Transverse colon (tissue), 3 donors: ENCODE measurements at regions not wholly inside any gene's neighbourhood (a gene's known extent, or its start where the extent isn't known, plus 50 kb on each side); places are given as distances from the start of the nearest gene placed in this dataset.

Experiments used
- CTCF ChIP-seq, 5 experiments: fragments of 200-600 bp in 3 of 5; fragments of 450-650 bp in 2 of 5; sonication (generic) in 3 of 5; IDR thresholded peaks; 1 replicate in 2 of 5; 2 replicates in 3 of 5; pipeline ENCODE4 v1.5.1; 2016 to 2017; ENCODE audit warnings: antibody characterized with exemption in 5 of 5, inconsistent platforms in 3 of 5, mild to moderate bottlenecking in 2 of 5, moderate library complexity in 1 of 5
- POLR2A ChIP-seq: fragments of 450-650 bp; IDR thresholded peaks from one replicate; pipeline ENCODE4 v1.6.1; 2016; ENCODE audit warnings: antibody characterized with exemption, mild to moderate bottlenecking, moderate library complexity

DNA sequence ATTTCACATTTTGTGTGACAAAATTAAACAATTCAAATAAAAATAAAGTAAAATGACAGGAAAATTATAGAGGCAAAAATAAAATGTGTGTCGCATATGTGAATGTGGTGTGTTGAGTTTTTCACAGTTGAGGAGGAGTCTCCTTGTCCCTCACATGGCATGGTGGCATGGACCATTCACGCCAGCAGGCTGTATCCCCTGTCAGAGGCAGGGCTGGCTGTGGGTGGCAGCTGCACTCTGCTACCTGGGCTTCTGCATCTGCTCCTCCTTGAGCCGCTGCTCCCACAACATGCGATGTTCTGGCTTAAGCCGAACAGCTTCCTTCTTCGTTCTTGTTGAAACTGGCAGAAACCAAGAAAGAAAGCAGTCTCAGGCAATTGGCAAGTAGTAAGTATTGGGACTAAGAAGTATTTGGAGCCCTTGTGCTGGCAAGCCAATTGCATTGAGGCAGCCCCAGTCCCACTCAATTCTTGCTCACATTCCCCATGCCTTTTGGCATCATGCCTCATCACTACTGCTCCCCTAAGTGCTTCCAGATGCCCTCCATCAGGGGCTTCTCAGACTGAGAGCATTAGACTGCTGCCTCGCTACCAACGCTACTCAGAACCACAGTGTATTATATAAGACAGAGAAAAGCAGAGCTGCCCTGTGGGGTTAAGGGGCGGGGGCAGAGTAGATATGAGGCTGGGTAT, 177.9 kb upstream of the NABP1 start:
- TF ChIP-seq CTCF (IDR thresholded peaks at IDR 0.05) (no peak), POLR2A (no peak)
